IMR-90 (cell line): ENCODE measurements at regions not wholly inside any gene's neighbourhood (a gene's known extent, or its start where the extent isn't known, plus 50 kb on each side); places are given as distances from the start of the nearest gene placed in this dataset.

Source experiments
- ATAC-seq: fragments of 200-7000 bp; cut with Tn5 transposase; 2 replicates; pipeline ENCODE4 v1.9.1; 2020; ENCODE audit warnings: low read depth, mild to moderate bottlenecking, moderate library complexity
- BruUV-seq: library from RNA; stranded (reverse); fragments of 400-500 nt; replicated peaks from 2 replicates; lab custom pipeline; 2021; lab: Mats Ljungman, UMichigan
- CTCF ChIA-PET: fragments of 300-600 bp; formaldehyde crosslinking; extraction: SDS; loops from one replicate; lab custom pipeline; 2021; ENCODE audit warnings: antibody characterized with exemption; lab: Yijun Ruan, JAX
- POLR2A ChIA-PET: fragments of 300-600 bp; sonication (Branson Sonifier 250); formaldehyde crosslinking; loops from one replicate; lab custom pipeline; 2022; ENCODE audit warnings: antibody characterized with exemption; ENCODE audit not compliant: unreplicated experiment; lab: Charles Lee
- DNase-seq: peaks from one replicate; pipeline ENCODE4 v3.0.0; 2013
- H2AFZ ChIP-seq: replicated peaks from 2 replicates; pipeline ENCODE3; 2013; ENCODE audit warnings: low read length, mild to moderate bottlenecking; ENCODE audit not compliant: poor library complexity
- H2AK5ac ChIP-seq: 2 replicates; pipeline ENCODE4 v1.6.1; 2013; ENCODE audit warnings: low read depth, low read length, inconsistent platforms
- H2AK9ac ChIP-seq: replicated peaks from 2 replicates; pipeline ENCODE3; 2013; ENCODE audit warnings: mild to moderate bottlenecking, low read depth, low read length, moderate library complexity; ENCODE audit not compliant: poor library complexity
- H2BK120ac ChIP-seq: 2 replicates; pipeline ENCODE4 v1.6.1; 2013; ENCODE audit warnings: low read depth, low read length, inconsistent platforms
- H2BK15ac ChIP-seq: 3 replicates; pipeline ENCODE4 v1.6.1; 2013; ENCODE audit warnings: low read depth, low read length, inconsistent platforms
- H2BK20ac ChIP-seq: 2 replicates; pipeline ENCODE4 v1.6.1; 2013; ENCODE audit warnings: low read depth, mild to moderate bottlenecking, inconsistent platforms, low read length, moderate library complexity
- H2BK5ac ChIP-seq: 2 replicates; pipeline ENCODE4 v1.6.1; 2013; ENCODE audit warnings: mild to moderate bottlenecking, low read depth, low read length, inconsistent platforms; ENCODE audit not compliant: poor library complexity, severe bottlenecking
- H3K14ac ChIP-seq: replicated peaks from 2 replicates; pipeline ENCODE4 v1.6.1; 2013; ENCODE audit warnings: low read depth, low read length, inconsistent platforms
- H3K18ac ChIP-seq: 2 replicates; pipeline ENCODE4 v1.6.1; 2013; ENCODE audit warnings: low read depth, low read length, control low read depth
- H3K23ac ChIP-seq: 2 replicates; pipeline ENCODE4 v1.6.1; 2013; ENCODE audit warnings: low read depth, low read length, inconsistent platforms
- H3K27ac ChIP-seq: 2 replicates; pipeline ENCODE4 v1.5.1; 2013; ENCODE audit warnings: mild to moderate bottlenecking, control low read depth, low read length; ENCODE audit not compliant: insufficient read depth
- H3K27me3 ChIP-seq: 2 replicates; pipeline ENCODE4 v1.6.1; 2013; ENCODE audit warnings: low read length; ENCODE audit not compliant: control insufficient read depth, insufficient read depth
- H3K36me3 ChIP-seq: 2 replicates; pipeline ENCODE4 v1.6.1; 2013; ENCODE audit warnings: low read length, mixed read lengths; ENCODE audit not compliant: control insufficient read depth, insufficient read depth
- H3K4ac ChIP-seq: 2 replicates; pipeline ENCODE4 v1.6.1; 2013; ENCODE audit warnings: low read depth, low read length, inconsistent platforms
- H3K4me1 ChIP-seq: 2 replicates; pipeline ENCODE4 v1.6.1; 2013; ENCODE audit warnings: low read length, mixed read lengths; ENCODE audit not compliant: control insufficient read depth, insufficient read depth
- H3K4me2 ChIP-seq: 2 replicates; pipeline ENCODE4 v1.6.1; 2013; ENCODE audit warnings: low read depth, mild to moderate bottlenecking, control low read depth, low read length, moderate library complexity
- H3K4me3 ChIP-seq: 2 replicates; pipeline ENCODE4 v1.5.1; 2013; ENCODE audit warnings: low read depth, mild to moderate bottlenecking, control low read depth, low read length, moderate library complexity; ENCODE audit not compliant: insufficient read depth
- H3K56ac ChIP-seq: 2 replicates; pipeline ENCODE4 v1.6.1; 2013; ENCODE audit warnings: low read length, inconsistent platforms; ENCODE audit not compliant: insufficient read depth; ENCODE audit errors: extremely low read depth
- H3K79me1 ChIP-seq, 2 experiments: 2 replicates each; pipeline ENCODE4 v1.6.1; 2013; ENCODE audit warnings: low read length in 2 of 2, inconsistent platforms in 1 of 2, low read depth in 1 of 2
- H3K9ac ChIP-seq: 2 replicates; pipeline ENCODE4 v1.6.1; 2013; ENCODE audit warnings: low read depth, low read length, control low read depth
- H3K9me1 ChIP-seq: 2 replicates; pipeline ENCODE4 v1.6.1; 2013; ENCODE audit warnings: low read length, inconsistent platforms; ENCODE audit not compliant: insufficient read depth
- H3K9me3 ChIP-seq: 2 replicates; pipeline ENCODE4 v1.6.1; 2013; ENCODE audit warnings: low read length; ENCODE audit not compliant: control insufficient read depth, insufficient read depth
- H4K20me1 ChIP-seq: 2 replicates; pipeline ENCODE4 v1.6.1; 2013; ENCODE audit warnings: low read length, inconsistent platforms; ENCODE audit not compliant: insufficient read depth
- H4K5ac ChIP-seq: 2 replicates; pipeline ENCODE4 v1.6.1; 2013; ENCODE audit warnings: mild to moderate bottlenecking, low read depth, low read length, control low read depth
- H4K8ac ChIP-seq, 2 experiments: 2 replicates each; pipeline ENCODE4 v1.6.1; 2013; ENCODE audit warnings: low read depth in 2 of 2, low read length in 2 of 2, control low read depth in 1 of 2, inconsistent platforms in 1 of 2
- H4K91ac ChIP-seq: 2 replicates; pipeline ENCODE4 v1.6.1; 2013; ENCODE audit warnings: low read depth, low read length, inconsistent platforms; ENCODE audit not compliant: insufficient read depth
- BHLHE40 ChIP-seq: fragments of 150-350 bp; IDR thresholded peaks from 2 replicates; pipeline ENCODE4 v1.6.1; 2016; ENCODE audit warnings: mild to moderate bottlenecking, low read depth, low read length
- FOS ChIP-seq: fragments of 150-350 bp; IDR thresholded peaks from 2 replicates; pipeline ENCODE4 v1.6.1; 2016; ENCODE audit warnings: low read depth, low read length
- NFE2L2 ChIP-seq: fragments of 150-350 bp; IDR thresholded peaks from 2 replicates; pipeline ENCODE4 v1.6.1; 2016; ENCODE audit warnings: low read depth, mild to moderate bottlenecking, low read length
- RAD21 ChIP-seq: IDR thresholded peaks from 2 replicates; pipeline ENCODE4 v1.6.1; 2012; ENCODE audit warnings: low read length, improper control_type of control experiment
- SMC3 ChIP-seq: fragments of 150-350 bp; IDR thresholded peaks from 2 replicates; pipeline ENCODE4 v1.6.1; 2016; ENCODE audit warnings: low read depth, mild to moderate bottlenecking, antibody characterized with exemption, low read length, moderate library complexity
- WGBS, 2 experiments: methylation state at CpG; one replicate each; pipeline versions ENCODE4 v1.1.5 to v1.1.7; 2013; ENCODE audit warnings: missing lambda C conversion rate in 2 of 2; ENCODE audit not compliant: insufficient read length in 1 of 2; ENCODE audit errors: extremely low coverage in 2 of 2; 5-methylcytosine and 5-hydroxymethylcytosine counted together
- dilution Hi-C: fragments of 300-500 bp; cut with HindIII; formaldehyde crosslinking; loops from one replicate; pipeline ENCODE4 v1.14.3; 2018; ENCODE audit warnings: low sequenced_read_pairs; ENCODE audit not compliant: unreplicated experiment
- in situ Hi-C: fragments of 300-500 bp; cut with MboI; formaldehyde crosslinking; loops from 3 replicates; pipeline ENCODE4 v1.14.3; 2019; ENCODE audit warnings: low sequenced_read_pairs, inconsistent platforms, mixed read lengths
- intact Hi-C: fragments of 100-400 bp; cut with micrococcal nuclease; formaldehyde crosslinking; loops from 2 replicates; pipeline ENCODE4 v1.10.0; 2022
- TF ChIP-seq, protein P1 (sequence below): conservative IDR thresholded peaks from 2 replicates; pipeline ENCODE4 v1.5.1; 2012; ENCODE audit warnings: mild to moderate bottlenecking, low read depth, low read length, improper control_type of control experiment

DNA sequence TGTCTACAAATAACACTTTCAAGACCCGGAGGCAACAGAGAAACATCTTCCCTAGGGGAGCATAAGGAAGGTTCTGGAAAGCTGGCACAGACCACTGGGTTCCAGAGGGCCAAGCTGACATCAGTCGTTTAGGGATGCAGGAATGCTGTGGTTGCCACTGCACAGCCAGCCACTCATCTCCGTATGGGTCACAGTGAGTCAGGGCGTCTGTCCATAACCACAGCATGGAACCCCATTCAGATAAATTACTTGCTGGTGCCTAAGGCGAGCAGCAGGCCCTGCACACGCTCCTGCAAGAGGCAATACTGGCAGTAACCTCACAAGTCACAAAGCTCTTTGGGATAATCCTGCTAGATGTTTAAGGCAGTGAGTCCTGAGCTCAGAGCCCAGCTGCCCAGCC is 140.9 kb upstream of the UBL3 start:
- Histone ChIP-seq H3K9ac (no peak overlapping the region), H3K4ac (peak overlapping the region; percentile 70), H3K9me1 (peaks cover 15% of the 10 kb centered on the region), H4K91ac (no peak overlapping the region), H4K20me1 (no peaks in the 10 kb centered on the region), H3K23ac (no peak overlapping the region), H2AFZ (peak overlapping the region; percentile 39), H3K4me2 (no peak overlapping the region), H2AK9ac (no peak overlapping the region), H2BK20ac (peak overlapping the region; percentile 84), H3K4me3 (no peak overlapping the region), H3K27me3 (no peaks in the 10 kb centered on the region), H3K4me1 (peaks cover 15% of the 10 kb centered on the region), H2BK15ac (no peak overlapping the region), H4K8ac (peak overlapping the region in 1 of 2 experiments; percentile 85; a peak in 1 of 4 replicates), H2BK120ac (peak overlapping the region; percentile 96), H3K14ac (0 out of 2 replicates have a peak overlapping the region, but pooled peaks have one; percentile 57), H3K27ac (no peak overlapping the region), H3K56ac (no peak overlapping the region), H3K9me3 (peaks cover 6% of the 10 kb centered on the region), H2AK5ac (peak overlapping the region; percentile 95), H3K18ac (no peak overlapping the region; the same call in 1 of the 2 replicates), H3K36me3 (no peaks in the 10 kb centered on the region), H4K5ac (no peak overlapping the region; the same call in 1 of the 2 replicates), H3K79me1 (0 out of 4 replicates have a peak, but pooled peaks cover 0 to 4% of the 10 kb centered on the region in 2 experiments), H2BK5ac (peak overlapping the region; percentile 54)
- ATAC-seq, result peak; percentile 83
- peak; percentile 68 for TF ChIP-seq BHLHE40
- peak; percentile 75 for TF ChIP-seq FOS
- peak; percentile 29; the same call in 1 of the 2 replicates for TF ChIP-seq RAD21
- peak; percentile 26 for TF ChIP-seq SMC3
- peak; percentile 57; the same call in 1 of the 2 replicates for TF ChIP-seq NFE2L2
- TF ChIP-seq, protein P1, sequence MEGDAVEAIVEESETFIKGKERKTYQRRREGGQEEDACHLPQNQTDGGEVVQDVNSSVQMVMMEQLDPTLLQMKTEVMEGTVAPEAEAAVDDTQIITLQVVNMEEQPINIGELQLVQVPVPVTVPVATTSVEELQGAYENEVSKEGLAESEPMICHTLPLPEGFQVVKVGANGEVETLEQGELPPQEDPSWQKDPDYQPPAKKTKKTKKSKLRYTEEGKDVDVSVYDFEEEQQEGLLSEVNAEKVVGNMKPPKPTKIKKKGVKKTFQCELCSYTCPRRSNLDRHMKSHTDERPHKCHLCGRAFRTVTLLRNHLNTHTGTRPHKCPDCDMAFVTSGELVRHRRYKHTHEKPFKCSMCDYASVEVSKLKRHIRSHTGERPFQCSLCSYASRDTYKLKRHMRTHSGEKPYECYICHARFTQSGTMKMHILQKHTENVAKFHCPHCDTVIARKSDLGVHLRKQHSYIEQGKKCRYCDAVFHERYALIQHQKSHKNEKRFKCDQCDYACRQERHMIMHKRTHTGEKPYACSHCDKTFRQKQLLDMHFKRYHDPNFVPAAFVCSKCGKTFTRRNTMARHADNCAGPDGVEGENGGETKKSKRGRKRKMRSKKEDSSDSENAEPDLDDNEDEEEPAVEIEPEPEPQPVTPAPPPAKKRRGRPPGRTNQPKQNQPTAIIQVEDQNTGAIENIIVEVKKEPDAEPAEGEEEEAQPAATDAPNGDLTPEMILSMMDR, result no peak
- intact Hi-C loops, result no loop called here
- no TSS peak for BruUV-seq
- dilution Hi-C loops, result no loop called here
- peak; percentile 95 for DNase-seq
- ChIA-PET POLR2A (no interaction called here), CTCF (interaction anchor here (0.6 to 1.2 kb wide), 3 partner anchors 67 to 79 kb away, joined by 3 to 4 read pairs (median 4); no protein-coding TSS in a partner anchor)
- in situ Hi-C loops, result no loop called here
- no CpG with 5 or more reads among the region's 6 CpGs for WGBS, 2 experiments
